HG02943 (cell line): ENCODE measurements at regions not wholly inside any gene's neighbourhood (a gene's known extent, or its start where the extent isn't known, plus 50 kb on each side); places are given as distances from the start of the nearest gene placed in this dataset.

ENCODE experiments used
- ATAC-seq: cut with Tn5 transposase; IDR thresholded peaks from one replicate; pipeline ENCODE4 v1.9.1; 2021; ENCODE audit warnings: mild to moderate bottlenecking, low read depth, moderate library complexity; ENCODE audit not compliant: unreplicated experiment

DNA sequence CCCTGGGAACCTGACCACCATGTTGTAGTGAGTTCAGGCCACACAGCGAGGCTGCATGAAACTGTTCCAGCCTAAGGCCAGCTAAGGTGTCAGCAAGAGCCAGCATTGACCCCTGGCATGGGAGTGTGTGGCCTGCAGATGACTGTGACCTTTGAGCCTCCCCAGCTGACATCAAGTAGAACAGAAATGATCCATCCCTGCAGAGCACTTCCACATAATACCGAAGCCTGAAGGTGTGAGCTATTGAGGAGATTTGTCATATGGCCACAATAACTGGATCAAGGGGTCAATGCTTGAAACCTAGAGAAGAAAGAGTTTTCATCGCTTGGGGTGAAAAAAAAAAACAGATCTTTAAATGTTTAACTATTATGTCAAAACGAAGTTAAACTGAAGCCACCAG lies 207.3 kb upstream of the SOX11 start:
- no peak for ATAC-seq

DNA sequence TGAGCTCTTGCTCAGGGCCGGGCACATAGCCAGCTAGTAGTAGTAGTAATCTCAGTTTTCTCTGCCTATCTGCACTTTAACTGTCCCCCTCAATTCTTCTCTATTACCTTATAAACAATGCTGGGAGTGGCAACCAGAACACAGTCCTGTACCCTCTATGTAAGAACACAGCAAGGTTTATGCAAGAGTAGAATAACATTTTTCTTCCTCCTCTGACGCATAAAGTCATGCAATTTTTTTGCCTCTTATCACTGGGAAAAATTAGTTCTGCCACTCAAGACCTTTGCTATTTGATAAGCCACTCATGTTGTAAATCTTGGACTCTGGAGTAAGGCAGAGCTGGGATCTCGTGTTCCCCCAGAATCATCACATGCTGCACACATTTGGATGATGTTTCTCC lies 200.7 kb upstream of the SOX11 start:
- ATAC-seq: no peak

DNA sequence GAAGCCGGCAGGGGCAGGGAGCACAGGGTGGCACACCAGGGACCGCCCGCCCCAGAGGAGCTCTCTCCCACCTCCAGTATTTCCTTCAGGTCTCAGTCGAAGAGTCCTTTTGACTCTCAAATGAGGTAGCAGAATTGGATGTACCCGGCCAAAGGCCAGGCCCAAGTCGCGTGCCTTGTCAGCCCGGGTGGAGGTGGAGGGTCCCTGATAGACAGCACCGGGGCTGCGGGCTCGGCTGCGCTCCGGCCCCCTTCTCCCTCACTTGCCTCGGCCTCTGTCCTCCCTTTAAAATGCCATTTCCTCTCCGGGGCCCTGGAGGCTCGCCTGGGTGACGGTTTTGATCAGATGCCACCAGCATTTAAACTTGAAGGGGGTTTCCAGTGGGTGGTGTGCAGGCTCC lies 198.9 kb upstream of the SOX11 start:
- ATAC-seq: no peak

DNA sequence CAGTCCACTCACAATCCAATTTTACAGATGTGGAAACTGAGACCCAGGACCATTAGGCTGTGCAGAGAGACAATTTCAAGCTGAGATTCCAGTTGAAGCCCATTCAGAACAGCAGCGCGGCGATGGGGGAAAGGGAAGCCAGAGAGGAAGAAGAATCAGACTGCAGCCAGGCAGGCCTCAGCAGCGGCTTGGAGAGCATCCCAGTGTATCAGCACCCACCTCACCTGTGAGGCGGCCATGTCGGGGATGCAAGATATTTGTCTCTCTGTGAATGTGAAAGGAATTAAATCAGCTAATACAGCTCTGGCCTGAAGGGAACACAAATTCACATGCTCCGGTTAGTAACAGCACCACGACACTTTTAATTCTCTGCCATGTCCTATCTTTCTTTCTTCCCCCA lies 198.0 kb upstream of the SOX11 start:
- ATAC-seq: no peak

DNA sequence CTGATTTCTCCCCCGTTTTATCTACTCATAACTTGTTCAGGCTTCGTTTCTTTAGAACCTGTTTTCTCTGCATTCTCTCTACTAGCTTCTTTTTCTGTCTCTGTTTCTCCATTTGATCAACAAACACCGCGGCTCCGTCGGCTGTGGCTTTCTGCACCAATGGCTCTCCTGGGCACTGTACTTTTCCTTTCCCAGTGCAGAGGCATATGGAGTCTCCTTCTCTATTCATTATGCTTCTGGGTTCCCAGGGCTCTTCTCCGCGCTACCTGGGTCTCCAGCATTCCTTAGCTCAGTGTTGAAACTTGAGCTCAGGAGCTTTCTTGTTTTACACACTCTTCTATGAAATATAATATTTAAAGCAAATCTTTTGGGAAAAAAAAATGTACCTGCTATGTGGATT lies 196.6 kb upstream of the SOX11 start:
- ATAC-seq: no peak

DNA sequence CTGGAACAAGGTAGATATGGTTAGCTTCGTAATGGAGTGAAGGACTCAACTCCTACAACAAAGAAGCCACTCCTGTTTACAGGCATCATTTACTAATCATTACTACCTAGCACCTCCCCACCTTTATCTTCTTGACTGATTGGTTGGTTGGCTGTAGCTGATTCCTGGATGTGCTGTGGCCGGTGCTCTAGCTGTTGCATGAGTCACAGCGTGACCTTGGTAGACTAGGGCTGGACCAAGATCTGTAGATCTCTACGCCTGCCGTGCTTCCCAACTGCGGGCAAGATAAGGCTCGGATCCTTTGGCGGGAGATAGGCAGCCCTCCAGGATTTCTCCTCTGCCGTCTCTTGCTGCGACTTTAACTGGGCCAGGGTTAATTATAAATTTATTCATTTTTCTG lies 194.3 kb upstream of the SOX11 start:
- no peak for ATAC-seq

DNA sequence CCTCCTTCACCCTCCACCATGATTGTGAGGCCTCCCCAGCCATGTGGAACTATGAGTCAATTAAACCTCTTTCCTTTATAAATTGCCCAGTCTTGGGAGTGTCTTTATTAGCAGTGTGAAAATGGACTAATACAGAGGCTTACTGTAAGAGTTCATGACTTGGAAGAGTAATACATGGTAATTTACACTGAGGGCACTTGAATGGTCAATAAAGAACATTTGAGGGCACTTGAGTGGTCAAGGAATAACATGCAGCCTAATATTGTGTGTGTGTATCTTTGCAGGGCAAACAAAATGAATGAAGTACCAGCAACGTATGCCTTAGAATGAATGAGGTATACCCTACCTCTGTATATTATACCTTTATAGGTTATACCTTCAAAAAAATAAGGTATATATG lies 190.4 kb upstream of the SOX11 start:
- no peak for ATAC-seq

DNA sequence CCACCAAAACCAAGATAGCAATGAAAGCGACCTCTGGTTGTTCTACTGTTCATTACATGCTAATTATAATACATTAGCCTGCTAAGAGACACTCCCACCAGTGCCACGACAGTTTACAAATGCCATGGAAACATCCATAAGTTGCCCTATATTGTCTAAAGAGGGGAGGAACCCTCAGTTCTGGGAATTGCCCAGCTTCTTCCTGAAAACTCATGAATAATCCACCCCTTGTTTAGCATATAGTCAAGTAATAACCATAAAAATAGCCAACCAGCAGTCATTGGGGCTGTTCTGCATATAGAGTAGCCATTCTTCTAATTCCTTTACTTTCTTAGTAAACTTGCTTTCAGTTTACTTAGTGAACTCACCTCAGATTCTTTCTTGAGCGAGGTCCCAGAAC lies 189.8 kb upstream of the SOX11 start:
- no peak for ATAC-seq

DNA sequence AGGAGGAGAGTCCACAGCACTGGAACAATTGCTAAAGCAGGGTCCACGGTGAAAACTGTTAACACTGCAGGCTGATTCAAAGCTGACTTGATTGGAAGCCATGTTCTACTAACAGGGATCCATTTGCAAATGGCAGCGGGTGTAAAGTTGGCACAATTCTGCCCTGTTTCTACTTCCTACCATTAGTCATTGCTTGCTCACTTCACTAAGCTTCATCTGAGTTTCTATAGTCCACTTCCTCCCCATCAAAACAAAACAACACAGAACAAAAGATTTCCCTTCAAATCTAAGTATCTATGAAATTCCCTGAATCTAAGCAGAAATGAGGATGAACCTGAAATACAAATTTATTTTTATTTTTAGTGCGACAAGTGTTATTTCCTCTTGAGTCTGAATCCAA lies 187.4 kb upstream of the SOX11 start:
- no peak for ATAC-seq

DNA sequence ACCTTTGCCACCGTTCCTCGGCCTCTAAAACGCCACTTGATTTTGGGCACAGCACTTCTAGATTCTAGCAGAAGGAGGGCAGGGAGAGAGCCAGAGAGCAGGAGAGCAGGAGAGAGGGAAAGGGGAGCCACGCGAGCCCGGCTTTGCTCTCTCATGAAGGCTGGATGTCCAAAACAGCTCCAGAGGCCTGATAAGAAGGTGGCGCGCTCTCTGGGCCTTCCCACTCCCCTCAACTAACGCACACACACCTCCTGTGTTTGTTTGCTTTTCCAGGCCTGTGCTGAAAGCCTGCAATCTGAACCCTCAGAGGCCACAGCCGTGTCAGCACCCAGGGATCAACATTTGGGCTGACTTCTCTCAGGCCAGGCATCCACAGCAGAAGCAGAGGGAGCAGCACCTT lies 184.8 kb upstream of the SOX11 start:
- no peak for ATAC-seq

DNA sequence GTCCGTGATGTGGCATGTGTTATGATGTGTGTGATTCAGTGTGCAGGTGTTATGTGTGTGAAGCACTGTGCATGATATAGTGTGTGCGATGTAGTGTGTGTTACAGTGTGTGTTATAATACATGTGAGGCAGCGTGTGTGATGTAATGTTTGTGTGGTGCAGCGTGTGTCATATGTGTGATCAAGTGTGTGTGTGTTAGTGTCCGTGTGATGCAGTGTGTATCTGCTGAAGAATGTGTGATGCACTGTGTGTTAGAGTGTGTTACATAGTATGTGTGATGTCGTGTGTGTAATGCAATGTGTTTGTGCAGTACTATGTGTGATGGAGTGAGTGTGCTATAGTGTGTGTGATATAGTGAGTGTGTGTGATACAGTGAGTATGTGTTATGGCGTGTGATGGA lies 182.8 kb upstream of the SOX11 start:
- no peak for ATAC-seq

DNA sequence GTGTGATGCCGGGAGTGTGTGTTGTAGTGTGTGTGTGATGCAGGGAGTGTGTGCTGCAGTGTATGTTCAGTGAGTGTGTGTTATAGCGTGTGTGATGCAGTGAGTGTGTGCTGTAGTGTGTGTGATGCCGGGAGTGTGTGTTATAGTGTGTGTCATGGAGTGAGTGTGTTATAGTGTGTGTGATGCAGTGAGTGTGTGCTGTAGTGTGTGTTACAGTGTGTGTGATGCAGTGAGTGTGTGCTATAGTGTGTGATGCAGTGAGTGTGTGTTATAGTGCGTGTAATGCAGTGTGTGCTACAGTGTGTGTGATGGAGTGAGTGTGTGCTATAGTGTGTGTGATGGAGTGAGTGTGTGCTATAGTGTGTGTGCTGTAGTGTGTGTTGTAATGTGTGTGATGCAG lies 182.1 kb upstream of the SOX11 start:
- no peak for ATAC-seq

DNA sequence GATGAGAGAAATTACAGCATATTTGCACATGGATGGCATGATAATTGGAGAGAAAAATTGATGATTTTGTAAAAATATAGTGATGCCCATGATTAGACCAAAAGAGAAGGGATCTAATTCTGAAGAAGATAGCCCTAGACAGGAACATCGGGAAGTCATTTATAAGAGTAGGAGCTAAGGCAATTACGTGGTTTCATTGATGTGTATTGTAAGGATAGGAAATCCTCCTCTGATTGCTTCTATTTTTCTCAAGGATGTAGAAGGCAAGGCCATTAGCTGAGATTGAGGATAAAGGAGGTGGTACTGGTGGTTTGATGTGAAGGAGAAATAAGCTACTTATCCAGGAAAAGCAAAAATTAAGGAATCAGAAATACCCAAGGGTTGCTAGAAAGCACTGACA lies 176.5 kb upstream of the SOX11 start:
- ATAC-seq: no peak

DNA sequence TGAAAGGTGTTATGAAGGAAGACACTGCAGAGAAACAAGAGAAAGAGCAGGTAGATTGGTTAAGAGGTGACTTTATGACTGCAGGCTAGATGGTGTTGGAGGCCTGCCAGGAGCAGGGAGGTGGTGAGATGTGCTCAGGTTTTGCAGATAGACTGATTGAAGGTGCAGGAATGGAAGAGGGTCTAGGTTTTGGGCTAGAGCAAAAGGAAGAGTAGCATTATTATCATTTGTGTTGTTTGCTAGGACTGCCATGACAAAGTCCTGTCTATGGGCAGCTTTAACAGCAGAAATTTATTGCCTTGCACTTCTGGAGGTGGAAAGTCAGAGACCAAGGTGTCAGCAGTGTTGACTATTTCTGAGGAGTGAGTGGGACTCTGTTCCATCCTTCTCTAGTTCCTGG lies 172.9 kb upstream of the SOX11 start:
- ATAC-seq: no peak

DNA sequence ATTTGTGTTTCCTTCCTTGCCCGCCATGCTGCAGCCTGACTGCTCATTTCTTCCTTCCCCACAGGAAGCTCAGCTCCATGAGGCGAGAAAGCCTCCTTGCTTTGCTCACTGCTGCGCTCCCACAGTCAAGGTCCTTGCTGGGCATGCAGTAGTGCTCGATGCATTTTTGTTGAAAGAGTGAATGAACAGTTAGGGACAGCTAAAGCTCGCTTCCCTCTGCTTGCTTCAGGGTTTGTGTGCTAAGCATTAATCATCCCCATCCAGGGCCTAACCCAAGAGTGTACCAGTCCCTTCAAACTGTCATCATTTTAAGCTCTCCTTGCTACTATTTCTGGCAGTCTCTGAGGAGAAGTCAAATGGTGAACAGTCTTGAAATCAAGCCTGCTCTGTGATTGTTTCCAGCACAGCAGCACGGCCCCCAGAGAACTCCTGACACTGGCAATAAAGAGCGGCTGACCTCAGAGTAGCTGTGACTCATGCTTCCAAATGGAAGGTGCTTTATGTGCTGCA lies 171.7 kb upstream of the SOX11 start:
- no peak for ATAC-seq

DNA sequence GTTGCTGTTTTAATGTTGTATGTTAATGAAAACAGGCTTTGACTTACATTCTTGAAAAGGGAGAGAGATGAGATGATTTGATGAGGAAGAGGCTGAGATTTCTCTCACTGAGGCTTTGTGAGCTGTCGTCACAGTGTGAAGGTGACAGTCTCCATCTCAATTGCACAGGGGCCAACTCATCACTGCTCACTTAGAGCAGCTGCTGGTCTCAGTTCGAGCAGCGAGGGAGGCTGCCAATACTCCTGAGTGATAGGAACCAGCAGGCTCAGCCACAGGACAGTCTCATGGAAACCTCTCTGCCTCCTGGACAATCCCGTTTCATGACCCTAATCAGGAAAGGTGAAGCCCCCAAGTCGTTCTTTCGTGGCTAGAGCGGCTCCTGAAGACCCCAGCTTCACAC lies 170.7 kb upstream of the SOX11 start:
- ATAC-seq: no peak

DNA sequence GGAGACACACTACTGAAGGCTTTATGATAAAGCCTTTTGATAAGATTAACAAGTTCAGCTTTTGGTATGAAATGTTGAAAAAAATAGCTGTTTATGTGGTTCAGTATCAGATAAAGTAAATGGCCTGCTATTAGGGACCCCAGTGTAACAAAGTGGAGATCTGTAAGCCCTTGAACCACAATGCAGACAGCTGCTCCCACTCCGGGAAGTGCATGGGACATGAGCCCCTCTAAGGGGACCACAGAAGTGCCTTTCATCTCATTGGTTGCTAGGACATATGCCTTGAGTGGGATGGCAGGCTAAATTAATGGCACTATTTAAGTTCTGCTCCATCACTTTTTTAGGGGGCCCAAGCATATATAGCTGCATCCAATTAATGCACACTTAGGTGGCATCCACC lies 167.6 kb upstream of the SOX11 start:
- ATAC-seq: no peak

DNA sequence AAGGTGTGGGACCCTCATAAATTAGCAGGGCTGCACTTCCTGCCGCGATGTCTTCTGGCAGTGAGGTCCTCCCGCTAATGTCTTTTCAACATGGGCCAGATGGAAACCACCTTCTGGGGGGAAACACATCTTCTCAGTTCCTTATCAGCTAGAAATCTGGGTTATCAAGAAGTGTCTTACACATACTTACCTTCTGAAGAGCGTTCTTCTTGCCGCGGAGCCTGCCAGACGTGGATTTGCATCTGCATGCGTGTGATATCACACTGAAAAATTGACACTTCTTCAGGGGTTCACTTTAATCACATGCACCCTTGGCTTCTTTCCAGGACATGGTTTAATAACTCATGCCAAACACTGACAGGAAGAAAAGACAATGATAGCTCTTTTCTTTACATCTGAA lies 163.5 kb upstream of the SOX11 start:
- ATAC-seq: no peak

DNA sequence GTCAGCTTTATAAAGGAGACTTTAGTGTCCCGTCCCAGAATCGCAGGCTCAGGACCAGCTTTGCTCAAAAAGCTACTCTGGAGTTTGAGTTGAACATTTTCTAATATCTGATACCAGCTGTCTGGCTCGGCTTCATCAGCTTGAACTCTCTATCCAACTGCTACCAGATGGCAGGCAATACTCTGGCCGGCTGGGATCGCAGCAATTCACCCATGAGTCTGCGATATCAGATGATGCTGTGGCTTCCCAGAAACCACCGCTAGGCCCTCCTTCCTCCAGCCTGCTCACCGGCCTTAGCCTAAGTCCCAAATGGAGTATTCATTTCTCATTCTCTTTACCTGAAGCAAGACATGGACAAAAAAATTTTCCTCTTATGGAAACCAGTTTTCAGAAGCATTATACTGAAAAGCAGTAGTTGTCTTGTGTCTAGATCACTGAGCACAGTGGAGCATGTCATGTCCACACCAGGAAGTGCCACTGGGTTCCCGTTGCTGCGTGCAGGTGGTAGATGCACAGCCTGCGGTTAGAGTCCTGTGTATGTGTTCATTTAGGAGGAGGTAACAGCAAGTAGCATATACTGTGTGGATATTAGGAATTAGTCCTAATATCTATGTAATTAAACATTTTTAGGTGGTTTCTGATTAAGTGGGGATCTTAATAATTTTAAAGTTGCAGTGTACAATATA lies 162.0 kb upstream of the SOX11 start:
- ATAC-seq: no peak

DNA sequence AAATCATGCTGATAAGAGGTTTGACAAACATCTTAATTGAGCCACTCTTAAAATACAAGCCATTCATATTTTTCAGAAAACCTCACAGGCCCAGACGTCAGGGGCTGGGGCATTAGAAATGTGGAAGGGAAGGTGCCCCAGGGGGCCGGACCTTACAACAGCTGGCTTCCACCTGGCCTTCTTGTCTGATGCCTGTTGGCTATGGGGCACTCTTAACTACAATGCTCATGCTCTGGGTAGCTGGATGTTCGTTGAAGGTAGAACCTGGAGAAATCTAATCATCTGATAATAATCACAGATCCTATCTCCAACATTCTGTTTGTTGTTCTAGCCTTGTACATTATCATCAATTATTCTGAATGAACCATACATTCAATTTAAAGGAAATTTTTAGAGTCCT lies 156.9 kb upstream of the SOX11 start:
- ATAC-seq: no peak

DNA sequence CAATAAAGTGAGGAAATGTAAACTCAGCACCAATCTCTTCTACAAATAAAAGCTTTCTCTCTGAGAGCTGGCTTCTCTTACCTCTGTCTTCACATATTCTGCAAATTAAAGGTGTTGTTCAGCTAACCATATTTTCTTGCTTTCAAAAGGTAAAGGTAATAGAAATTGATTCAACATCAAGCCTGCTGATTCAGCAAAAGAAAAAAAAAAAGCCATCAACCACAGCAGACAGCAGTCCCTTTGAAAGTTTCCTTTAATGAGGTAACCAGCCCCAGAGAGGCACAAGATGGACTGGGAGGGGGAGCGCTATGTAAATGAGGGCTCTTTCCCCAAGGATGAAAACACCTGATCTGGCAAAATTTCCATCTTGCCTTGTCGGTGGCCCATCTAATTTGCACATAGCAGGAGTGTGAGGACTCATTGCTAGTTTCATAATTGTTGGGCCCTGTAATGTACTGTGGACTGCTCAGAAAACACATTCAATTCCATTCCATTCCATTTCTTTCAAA lies 154.9 kb upstream of the SOX11 start:
- ATAC-seq: no peak

DNA sequence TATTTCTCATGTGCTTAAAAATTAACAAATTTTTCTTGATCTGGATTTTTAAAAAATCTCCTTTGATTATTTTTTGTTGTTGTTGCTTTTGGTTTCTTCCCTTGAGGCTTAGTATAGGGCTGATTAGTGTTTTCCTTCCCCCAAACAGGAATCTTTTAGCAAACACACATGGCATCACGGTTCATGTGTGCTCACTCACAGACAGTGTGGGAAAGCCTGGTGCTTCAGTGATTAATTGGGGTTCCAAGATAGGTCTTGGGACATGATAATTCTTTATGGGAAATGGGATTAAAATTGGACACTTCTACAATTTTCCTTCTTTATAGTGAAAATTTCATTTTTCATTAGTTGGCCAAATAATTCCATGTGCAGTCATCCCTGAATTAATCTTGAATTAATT lies 153.9 kb upstream of the SOX11 start:
- no peak for ATAC-seq

DNA sequence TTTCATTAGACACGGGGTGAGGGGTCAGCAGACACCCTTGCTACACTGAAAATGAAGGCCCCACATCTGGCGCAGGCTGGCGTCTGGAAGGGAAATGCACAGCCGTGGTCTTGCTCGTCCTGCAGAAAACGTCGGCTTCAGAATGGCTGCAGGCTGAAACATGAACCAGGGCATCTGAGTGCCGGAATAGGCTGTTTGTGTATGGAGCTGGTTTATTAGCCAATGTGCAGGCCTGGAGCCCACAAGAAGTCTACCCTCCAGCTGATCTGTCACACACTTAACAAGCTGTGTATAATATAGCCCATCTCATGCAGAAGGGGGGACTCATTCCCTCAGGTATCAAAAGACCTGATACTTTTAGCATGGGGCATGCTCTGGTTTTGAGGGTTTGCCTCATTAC lies 153.4 kb upstream of the SOX11 start:
- no peak for ATAC-seq
